ENCODE measurements at regions not wholly inside any gene's neighbourhood (a gene's known extent, or its start where the extent isn't known, plus 50 kb on each side); places are given as distances from the start of the nearest gene placed in this dataset.

- intact Hi-C loops (cut with DNase I), result no loop called here
- Histone ChIP-seq H3K9me3 (no peaks in the 10 kb centered on the region), H3K4me3 (no peak overlapping the region), H3K36me3 (no peaks in the 10 kb centered on the region), H3K27me3 (no peaks in the 10 kb centered on the region), H3K27ac (no peak overlapping the region), H3K4me1 (no peaks in the 10 kb centered on the region)
- DNase-seq (no peak), ATAC-seq (no peak)
- TF ChIP-seq CTCF (IDR thresholded peaks at IDR 0.05), result no peak
Observed at GRCh38 chr13:82096256-82096655, 1755.3 kb upstream of the SPRY2 start.

GRCh38 chr13:82092312-82092711 is 1751.4 kb upstream of the SPRY2 start:
- no peaks in the 10 kb centered on the region for H3K4me1 ChIP-seq
- no peak overlapping the region for H3K27ac ChIP-seq
- no peaks in the 10 kb centered on the region for H3K36me3 ChIP-seq
- H3K27me3 ChIP-seq, result no peaks in the 10 kb centered on the region
- no peak for ATAC-seq
- no peak for DNase-seq
- no peak overlapping the region for H3K4me3 ChIP-seq
- H3K9me3 ChIP-seq, result no peaks in the 10 kb centered on the region
- intact Hi-C loops (cut with DNase I), result no loop called here
- TF ChIP-seq CTCF (IDR thresholded peaks at IDR 0.05), result no peak

GRCh38 chr13:82088781-82089180 is 1747.9 kb upstream of the SPRY2 start:
- ATAC-seq (no peak), DNase-seq (no peak)
- H3K27ac ChIP-seq, result no peak overlapping the region
- H3K4me1 ChIP-seq, result no peaks in the 10 kb centered on the region
- H3K4me3 ChIP-seq, result no peak overlapping the region
- H3K36me3 ChIP-seq, result no peaks in the 10 kb centered on the region
- no peak for TF ChIP-seq CTCF (IDR thresholded peaks at IDR 0.05)
- H3K9me3 ChIP-seq, result no peaks in the 10 kb centered on the region
- intact Hi-C loops (cut with DNase I), result no loop called here
- H3K27me3 ChIP-seq, result no peaks in the 10 kb centered on the region

GRCh38 chr13:82076496-82076895 is 1735.6 kb upstream of the SPRY2 start:
- ATAC-seq (no peak), DNase-seq (no peak)
- Histone ChIP-seq H3K4me3 (no peak overlapping the region), H3K4me1 (no peaks in the 10 kb centered on the region), H3K27ac (no peak overlapping the region), H3K36me3 (no peaks in the 10 kb centered on the region), H3K9me3 (no peaks in the 10 kb centered on the region), H3K27me3 (no peaks in the 10 kb centered on the region)
- no peak for TF ChIP-seq CTCF (IDR thresholded peaks at IDR 0.05)
- intact Hi-C loops (cut with DNase I), result no loop called here

- TF ChIP-seq CTCF (IDR thresholded peaks at IDR 0.05), result no peak
- DNase-seq (no peak), ATAC-seq (no peak)
- H3K36me3 ChIP-seq, result no peaks in the 10 kb centered on the region
- no peak overlapping the region for H3K4me3 ChIP-seq
- intact Hi-C loops (cut with DNase I), result no loop called here
- no peak overlapping the region for H3K27ac ChIP-seq
- H3K9me3 ChIP-seq, result no peaks in the 10 kb centered on the region
- H3K4me1 ChIP-seq, result no peaks in the 10 kb centered on the region
- no peaks in the 10 kb centered on the region for H3K27me3 ChIP-seq
Observed at GRCh38 chr13:82070416-82070815, 1729.5 kb upstream of the SPRY2 start.

GRCh38 chr13:82062772-82063171 is 1721.8 kb upstream of the SPRY2 start:
- ATAC-seq (no peak), DNase-seq (no peak)
- Histone ChIP-seq H3K27me3 (no peaks in the 10 kb centered on the region), H3K36me3 (no peaks in the 10 kb centered on the region), H3K4me1 (no peaks in the 10 kb centered on the region), H3K27ac (no peak overlapping the region), H3K4me3 (no peak overlapping the region), H3K9me3 (no peaks in the 10 kb centered on the region)
- no peak for TF ChIP-seq CTCF (IDR thresholded peaks at IDR 0.05)
- intact Hi-C loops (cut with DNase I), result no loop called here
